Stomach (tissue), 4 donors: ENCODE measurements at regions not wholly inside any gene's neighbourhood (a gene's known extent, or its start where the extent isn't known, plus 50 kb on each side); places are given as distances from the start of the nearest gene placed in this dataset.

Experiments
- CTCF ChIP-seq, 7 experiments: fragments of 450-650 bp in 4 of 7; fragments of 200-600 bp in 3 of 7; sonication (generic) in 3 of 7; IDR thresholded peaks; one replicate each; pipeline ENCODE4 v1.5.1; 2016 to 2019; ENCODE audit warnings: antibody characterized with exemption in 7 of 7, control low read depth in 2 of 7, mild to moderate bottlenecking in 1 of 7
- EP300 ChIP-seq: sonication (generic); formaldehyde crosslinking; IDR thresholded peaks from one replicate; pipeline ENCODE4 v1.6.1; 2017; ENCODE audit warnings: antibody characterized with exemption
- POLR2A ChIP-seq, 4 donors: fragments of 450-650 bp; IDR thresholded peaks; one replicate each; pipeline ENCODE4 v1.6.1; 2016; ENCODE audit warnings: antibody characterized with exemption in 4 of 4, control low read depth in 2 of 4, mild to moderate bottlenecking in 1 of 4, moderate library complexity in 1 of 4
- POLR2AphosphoS5 ChIP-seq, 3 donors: sonication (generic); formaldehyde crosslinking; IDR thresholded peaks; one replicate each; pipeline ENCODE4 v1.6.1; 2016; ENCODE audit warnings: antibody characterized with exemption in 3 of 3

GRCh38 chr2:60329225-60329624 is 224.2 kb downstream of the BCL11A start:
- TF ChIP-seq CTCF (IDR thresholded peaks at IDR 0.05) (no peak), POLR2A (IDR thresholded peaks at IDR 0.05) (no peak), EP300 (no peak), POLR2AphosphoS5 (IDR thresholded peaks at IDR 0.05) (no peak)
